ENCODE measurements at regions not wholly inside any gene's neighbourhood (a gene's known extent, or its start where the extent isn't known, plus 50 kb on each side); places are given as distances from the start of the nearest gene placed in this dataset.
"Not testable (repeated sequence)": the region's sequence is repeated elsewhere in the genome, so short reads cannot be mapped to it uniquely, and the experiment has no call there.

- not testable (repeated sequence) for DNase-seq
These were observed 106.1 kb downstream of the CHD1L start for GRCh38 chr1:147348592-147348991.

- DNase-seq, result no peak
These were observed 107.0 kb downstream of the CHD1L start for GRCh38 chr1:147349533-147349932.

- no peak for DNase-seq
These were observed 108.8 kb downstream of the CHD1L start for GRCh38 chr1:147351140-147351835.

GRCh38 chr1:147377263-147378246 lies 135.1 kb downstream of the CHD1L start:
- no peak for DNase-seq

GRCh38 chr1:147379889-147380288 lies 137.4 kb downstream of the CHD1L start:
- DNase-seq, result no peak

- no peak for DNase-seq
These were observed 142.3 kb downstream of the CHD1L start for GRCh38 chr1:147384804-147385203.

GRCh38 chr1:147388969-147389368 lies 146.5 kb downstream of the CHD1L start:
- DNase-seq, result no peak

GRCh38 chr1:147389532-147390184 lies 147.2 kb downstream of the CHD1L start:
- DNase-seq, result peak; percentile 18 to 42

GRCh38 chr1:147390185-147390542 lies 147.7 kb downstream of the CHD1L start:
- no peak for DNase-seq

GRCh38 chr1:147391114-147391513 lies 148.6 kb downstream of the CHD1L start:
- no peak for DNase-seq

- not testable (repeated sequence) for DNase-seq
These were observed 138.8 kb upstream of the BCL9 start for GRCh38 chr1:147402326-147403045.

GRCh38 chr1:147404344-147404743 lies 137.0 kb upstream of the BCL9 start:
- DNase-seq, result not testable (repeated sequence)

- DNase-seq, result no peak
These were observed 131.4 kb upstream of the BCL9 start for GRCh38 chr1:147409886-147410285.

GRCh38 chr1:147413110-147413605 lies 128.1 kb upstream of the BCL9 start:
- no peak for DNase-seq

- no peak for DNase-seq
These were observed 126.7 kb upstream of the BCL9 start for GRCh38 chr1:147414505-147415163.

GRCh38 chr1:147417024-147417423 lies 124.3 kb upstream of the BCL9 start:
- no peak for DNase-seq

- DNase-seq, result not testable (repeated sequence)
These were observed 118.0 kb upstream of the BCL9 start for GRCh38 chr1:147423100-147423827.

GRCh38 chr1:147434921-147435320 lies 106.4 kb upstream of the BCL9 start:
- DNase-seq, result no peak

- no peak for DNase-seq
These were observed 96.9 kb upstream of the BCL9 start for GRCh38 chr1:147444381-147444780.

GRCh38 chr1:147451628-147452027 lies 89.7 kb upstream of the BCL9 start:
- no peak for DNase-seq

- DNase-seq, result no peak
These were observed 88.5 kb upstream of the BCL9 start for GRCh38 chr1:147452809-147453208.
